ENCODE measurements at regions not wholly inside any gene's neighbourhood (a gene's known extent, or its start where the extent isn't known, plus 50 kb on each side); places are given as distances from the start of the nearest gene placed in this dataset.

- DNase-seq, result no peak
These were observed 105.0 kb downstream of the ACKR3 start for GRCh38 chr2:236674646-236675045.

GRCh38 chr2:236675051-236675450 is 105.4 kb downstream of the ACKR3 start:
- DNase-seq, result no peak

- DNase-seq, result no peak
These were observed 105.9 kb downstream of the ACKR3 start for GRCh38 chr2:236675526-236675925.

GRCh38 chr2:236676136-236676873 is 106.7 kb downstream of the ACKR3 start:
- DNase-seq, result no peak

GRCh38 chr2:236677368-236677767 is 107.7 kb downstream of the ACKR3 start:
- no peak for DNase-seq

GRCh38 chr2:236678307-236678975 is 108.8 kb downstream of the ACKR3 start:
- DNase-seq, result no peak

- no peak for DNase-seq
These were observed 110.5 kb downstream of the ACKR3 start for GRCh38 chr2:236679884-236680860.

- no peak for DNase-seq
These were observed 113.2 kb downstream of the ACKR3 start for GRCh38 chr2:236682651-236683422.

GRCh38 chr2:236684504-236685256 is 115.1 kb downstream of the ACKR3 start:
- no peak for DNase-seq

- no peak for DNase-seq
These were observed 115.7 kb downstream of the ACKR3 start for GRCh38 chr2:236685361-236685760.

GRCh38 chr2:236685979-236686520 is 116.4 kb downstream of the ACKR3 start:
- no peak for DNase-seq

- DNase-seq, result no peak
These were observed 116.9 kb downstream of the ACKR3 start for GRCh38 chr2:236686561-236686960.

- no peak for DNase-seq
These were observed 117.8 kb downstream of the ACKR3 start for GRCh38 chr2:236687296-236687965.

GRCh38 chr2:236688157-236688556 is 118.5 kb downstream of the ACKR3 start:
- no peak for DNase-seq

GRCh38 chr2:236688563-236689392 is 119.2 kb downstream of the ACKR3 start:
- no peak for DNase-seq

- no peak for DNase-seq
These were observed 119.7 kb downstream of the ACKR3 start for GRCh38 chr2:236689393-236689700.

GRCh38 chr2:236689981-236690380 is 120.4 kb downstream of the ACKR3 start:
- DNase-seq, result no peak

- DNase-seq, result no peak
These were observed 121.1 kb downstream of the ACKR3 start for GRCh38 chr2:236690726-236691125.

GRCh38 chr2:236691799-236692167 is 122.2 kb downstream of the ACKR3 start:
- no peak for DNase-seq

GRCh38 chr2:236692937-236693336 is 123.3 kb downstream of the ACKR3 start:
- DNase-seq, result no peak
